Fibroblast of lung (primary cell): ENCODE measurements at regions not wholly inside any gene's neighbourhood (a gene's known extent, or its start where the extent isn't known, plus 50 kb on each side); places are given as distances from the start of the nearest gene placed in this dataset.

Experiments used
- EZH2 ChIP-seq: IDR thresholded peaks from 2 replicates; pipeline ENCODE4 v1.5.1; 2012; ENCODE audit warnings: low read length, control low read depth, mild to moderate bottlenecking; ENCODE audit errors: missing control alignments
- TF ChIP-seq, protein P1 (sequence below), 2 donors: IDR thresholded peaks in 1 of 2; conservative IDR thresholded peaks in 1 of 2; 1 replicate in 1 of 2; 2 replicates in 1 of 2; pipeline ENCODE4 v1.5.1; 2011 to 2012; ENCODE audit warnings: low read length in 2 of 2, control low read depth in 1 of 2, inconsistent platforms in 1 of 2, low read depth in 1 of 2, mild to moderate bottlenecking in 1 of 2

- TF ChIP-seq, protein P1, sequence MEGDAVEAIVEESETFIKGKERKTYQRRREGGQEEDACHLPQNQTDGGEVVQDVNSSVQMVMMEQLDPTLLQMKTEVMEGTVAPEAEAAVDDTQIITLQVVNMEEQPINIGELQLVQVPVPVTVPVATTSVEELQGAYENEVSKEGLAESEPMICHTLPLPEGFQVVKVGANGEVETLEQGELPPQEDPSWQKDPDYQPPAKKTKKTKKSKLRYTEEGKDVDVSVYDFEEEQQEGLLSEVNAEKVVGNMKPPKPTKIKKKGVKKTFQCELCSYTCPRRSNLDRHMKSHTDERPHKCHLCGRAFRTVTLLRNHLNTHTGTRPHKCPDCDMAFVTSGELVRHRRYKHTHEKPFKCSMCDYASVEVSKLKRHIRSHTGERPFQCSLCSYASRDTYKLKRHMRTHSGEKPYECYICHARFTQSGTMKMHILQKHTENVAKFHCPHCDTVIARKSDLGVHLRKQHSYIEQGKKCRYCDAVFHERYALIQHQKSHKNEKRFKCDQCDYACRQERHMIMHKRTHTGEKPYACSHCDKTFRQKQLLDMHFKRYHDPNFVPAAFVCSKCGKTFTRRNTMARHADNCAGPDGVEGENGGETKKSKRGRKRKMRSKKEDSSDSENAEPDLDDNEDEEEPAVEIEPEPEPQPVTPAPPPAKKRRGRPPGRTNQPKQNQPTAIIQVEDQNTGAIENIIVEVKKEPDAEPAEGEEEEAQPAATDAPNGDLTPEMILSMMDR (conservative IDR thresholded peaks at IDR 0.05 in 1 of 2, IDR thresholded peaks at IDR 0.05 in 1 of 2; ENCODE audit: low read depth in 1 of 2, low read length in 2 of 2): no peak
- no peak for TF ChIP-seq EZH2
Measured at GRCh38 chrX:113222305-113222704, 381.7 kb upstream of the AMOT start.
